HepG2 (cell line): ENCODE measurements at regions not wholly inside any gene's neighbourhood (a gene's known extent, or its start where the extent isn't known, plus 50 kb on each side); places are given as distances from the start of the nearest gene placed in this dataset.

Source experiments
- BHLHE40 ChIP-seq: IDR thresholded peaks from 2 replicates; pipeline ENCODE4 v1.6.1; 2011; ENCODE audit warnings: low read length, improper control_type of control experiment
- CTCF ChIP-seq: sonication (generic); formaldehyde crosslinking; IDR thresholded peaks from 2 replicates; pipeline ENCODE4 v1.5.0; 2020; ENCODE audit warnings: mild to moderate bottlenecking, missing genetic modification reagents, moderate library complexity
- EZH2 ChIP-seq: conservative IDR thresholded peaks from 2 replicates; pipeline ENCODE4 v1.6.1; 2012; ENCODE audit warnings: mild to moderate bottlenecking, low read depth, low read length, moderate library complexity
- FOXK1 ChIP-seq: sonication (generic); formaldehyde crosslinking; IDR thresholded peaks from 2 replicates; pipeline ENCODE4 v1.4.0; 2020; ENCODE audit warnings: low read depth, missing genetic modification reagents, borderline replicate concordance
- HNF4G ChIP-seq, 2 experiments: sonication (generic) in 1 of 2; formaldehyde crosslinking in 1 of 2; IDR thresholded peaks; 2 replicates each; pipeline versions ENCODE4 v1.4.0 to v1.6.1; 2011 to 2020; ENCODE audit warnings: borderline replicate concordance in 2 of 2, low read depth in 2 of 2, mild to moderate bottlenecking in 2 of 2, low read length in 1 of 2, missing genetic modification reagents in 1 of 2, moderate library complexity in 1 of 2
- PRDM15 ChIP-seq: sonication (generic); formaldehyde crosslinking; IDR thresholded peaks from 2 replicates; pipeline ENCODE4 v1.4.0; 2020; ENCODE audit warnings: missing genetic modification reagents
- SRF ChIP-seq: IDR thresholded peaks from 2 replicates; pipeline ENCODE4 v1.6.1; 2011; ENCODE audit warnings: mild to moderate bottlenecking, low read depth, low read length, moderate library complexity
- ZBTB10 ChIP-seq: sonication (generic); formaldehyde crosslinking; IDR thresholded peaks from 2 replicates; pipeline ENCODE4 v1.4.0; 2020; ENCODE audit warnings: missing genetic modification reagents, borderline replicate concordance
- ZBTB33 ChIP-seq: sonication (generic); formaldehyde crosslinking; IDR thresholded peaks from 2 replicates; pipeline ENCODE4 v1.4.0; 2020; ENCODE audit warnings: missing genetic modification reagents
- ZMYM2 ChIP-seq: sonication (generic); formaldehyde crosslinking; IDR thresholded peaks from 2 replicates; pipeline ENCODE4 v1.8.0; 2022; ENCODE audit warnings: mild to moderate bottlenecking, missing genetic modification reagents
- ZNF124 ChIP-seq: sonication (generic); formaldehyde crosslinking; IDR thresholded peaks from 2 replicates; pipeline ENCODE4 v1.4.0; 2020; ENCODE audit warnings: missing genetic modification reagents
- ZNF280D ChIP-seq: sonication (generic); formaldehyde crosslinking; IDR thresholded peaks from 2 replicates; pipeline ENCODE4 v1.5.1; 2020; ENCODE audit warnings: mild to moderate bottlenecking, missing genetic modification reagents
- ZNF317 ChIP-seq: sonication (generic); formaldehyde crosslinking; IDR thresholded peaks from 2 replicates; pipeline ENCODE4 v1.5.0; 2020; ENCODE audit warnings: mild to moderate bottlenecking, missing genetic modification reagents
- TF ChIP-seq, protein P1 (sequence below): sonication (generic); formaldehyde crosslinking; IDR thresholded peaks from 2 replicates; pipeline ENCODE4 v1.4.0; 2020; ENCODE audit warnings: missing genetic modification reagents

GRCh38 chr15:38090223-38090622 is 155.8 kb downstream of the TMCO5A start:
- TF ChIP-seq FOXK1 (CRISPR knock-in tag) (no peak), PRDM15 (CRISPR knock-in tag) (no peak), ZNF124 (no peak), ZBTB33 (CRISPR knock-in tag) (no peak), ZNF280D (CRISPR knock-in tag) (no peak), HNF4G (IDR thresholded peaks at IDR 0.05; ENCODE audit: borderline replicate concordance, low read depth, low read length) (no peak), HNF4G (CRISPR knock-in tag; IDR thresholded peaks at IDR 0.05; ENCODE audit: borderline replicate concordance, low read depth) (no peak), ZNF317 (CRISPR knock-in tag) (no peak), ZBTB10 (CRISPR knock-in tag) (no peak), ZMYM2 (CRISPR knock-in tag) (no peak), EZH2 (no peak), CTCF (CRISPR knock-in tag) (no peak), BHLHE40 (no peak), SRF (no peak)
- TF ChIP-seq, protein P1, sequence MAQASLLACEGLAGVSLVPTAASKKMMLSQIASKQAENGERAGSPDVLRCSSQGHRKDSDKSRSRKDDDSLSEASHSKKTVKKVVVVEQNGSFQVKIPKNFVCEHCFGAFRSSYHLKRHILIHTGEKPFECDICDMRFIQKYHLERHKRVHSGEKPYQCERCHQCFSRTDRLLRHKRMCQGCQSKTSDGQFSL (CRISPR knock-in tag), result no peak
